ENCODE measurements at regions not wholly inside any gene's neighbourhood (a gene's known extent, or its start where the extent isn't known, plus 50 kb on each side); places are given as distances from the start of the nearest gene placed in this dataset.
"Not testable (repeated sequence)": the region's sequence is repeated elsewhere in the genome, so short reads cannot be mapped to it uniquely, and the experiment has no call there.

GRCh38 chr21:10421601-10422000 is 99.8 kb upstream of the TPTE start:
- TF ChIP-seq ZNF433 (tag by site-specific recombination; IDR thresholded peaks at IDR 0.05; ENCODE audit: low read depth); ZNF585B (tag by site-specific recombination; IDR thresholded peaks at IDR 0.05): not testable (repeated sequence)
